ENCODE measurements at regions not wholly inside any gene's neighbourhood (a gene's known extent, or its start where the extent isn't known, plus 50 kb on each side); places are given as distances from the start of the nearest gene placed in this dataset.
A peak's percentile ranks its signal among the peaks of the same experiment; 100 is the strongest.

DNA sequence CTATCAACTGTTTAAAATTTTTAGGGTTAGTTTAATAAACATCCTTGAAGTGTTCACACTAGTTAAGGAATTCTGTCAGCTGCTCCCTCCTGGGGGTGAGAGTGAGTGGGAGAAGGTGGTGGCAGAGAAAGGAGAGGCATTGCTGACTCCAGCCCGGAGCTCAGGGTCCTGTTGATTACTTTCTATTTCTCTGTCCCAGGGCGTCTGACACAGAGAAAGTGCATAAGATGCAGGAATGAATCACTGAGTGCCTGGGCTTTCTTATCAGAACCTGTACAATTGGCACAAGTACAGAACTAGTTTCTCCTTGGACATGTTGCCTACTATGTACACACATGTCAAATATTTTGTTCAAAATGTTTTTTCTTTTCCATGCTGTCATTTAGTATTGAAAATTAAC, 410.8 kb upstream of the COBL start:
- in situ Hi-C loops (cut with HindIII; ENCODE audit: low sequenced_read_pairs) = no loop called here
- DNase-seq (ENCODE audit: low spot score) = no peak

- in situ Hi-C loops (cut with HindIII; ENCODE audit: low sequenced_read_pairs) = no loop called here
- DNase-seq (ENCODE audit: low spot score) = peak; percentile 34
Observed at GRCh38 chr7:51706851-51707250, 390.2 kb upstream of the COBL start.

DNA sequence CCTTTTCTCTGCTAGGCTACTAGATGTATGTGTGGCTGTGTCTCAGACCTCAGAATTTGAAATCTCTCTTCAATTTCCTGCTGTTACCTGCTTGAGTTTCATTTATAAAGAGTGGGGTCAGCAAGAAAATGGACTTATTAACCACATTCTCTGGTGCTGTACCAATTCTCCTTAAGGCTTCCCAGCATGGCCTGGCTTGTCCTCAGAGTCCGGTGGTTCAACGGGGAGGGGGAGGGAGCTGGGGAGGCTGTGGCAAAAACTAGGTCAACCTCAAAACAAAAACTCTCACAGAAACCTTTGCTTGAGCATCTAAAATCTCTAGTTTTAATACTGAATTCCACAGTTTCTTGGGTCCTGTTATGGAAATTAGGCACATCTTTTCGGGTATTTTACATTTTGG, 389.1 kb upstream of the COBL start:
- DNase-seq (ENCODE audit: low spot score) = peak; percentile 71
- in situ Hi-C loops (cut with HindIII; ENCODE audit: low sequenced_read_pairs) = no loop called here

GRCh38 chr7:51702673-51703072, 386.1 kb upstream of the COBL start:
- in situ Hi-C loops (cut with HindIII; ENCODE audit: low sequenced_read_pairs) = no loop called here
- DNase-seq (ENCODE audit: low spot score) = no peak

- no peak for DNase-seq (ENCODE audit: low spot score)
- in situ Hi-C loops (cut with HindIII; ENCODE audit: low sequenced_read_pairs) = no loop called here
Observed at GRCh38 chr7:51701935-51702334, 385.3 kb upstream of the COBL start.

DNA sequence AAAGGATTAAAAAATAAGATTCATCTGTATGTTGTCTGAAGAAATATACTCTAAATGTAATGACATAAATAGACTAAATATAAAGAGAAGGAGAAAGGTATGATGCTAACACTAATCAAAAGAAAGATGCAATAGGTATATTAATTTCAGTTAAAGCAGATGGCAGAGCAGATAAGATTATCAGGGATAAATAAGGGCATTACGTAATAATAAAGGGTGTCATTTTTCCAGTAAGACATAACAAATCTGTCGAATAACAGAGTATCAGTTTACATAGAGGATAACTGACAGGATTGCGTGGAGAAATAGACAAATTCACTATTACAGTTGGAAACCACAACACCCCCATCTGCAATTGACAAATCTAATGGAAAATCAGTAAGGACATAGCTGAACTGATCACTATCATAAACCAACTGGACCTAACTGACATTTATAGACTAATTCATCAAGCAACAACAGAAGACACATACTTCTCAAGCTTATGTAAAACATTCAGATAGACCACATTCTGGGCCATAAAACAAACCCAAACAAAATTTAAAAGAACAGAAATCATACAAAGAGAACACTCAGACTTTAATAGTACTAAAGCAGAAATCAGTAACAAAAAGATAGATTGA, 384.1 kb upstream of the COBL start:
- no peak for DNase-seq (ENCODE audit: low spot score)
- in situ Hi-C loops (cut with HindIII; ENCODE audit: low sequenced_read_pairs) = no loop called here

DNA sequence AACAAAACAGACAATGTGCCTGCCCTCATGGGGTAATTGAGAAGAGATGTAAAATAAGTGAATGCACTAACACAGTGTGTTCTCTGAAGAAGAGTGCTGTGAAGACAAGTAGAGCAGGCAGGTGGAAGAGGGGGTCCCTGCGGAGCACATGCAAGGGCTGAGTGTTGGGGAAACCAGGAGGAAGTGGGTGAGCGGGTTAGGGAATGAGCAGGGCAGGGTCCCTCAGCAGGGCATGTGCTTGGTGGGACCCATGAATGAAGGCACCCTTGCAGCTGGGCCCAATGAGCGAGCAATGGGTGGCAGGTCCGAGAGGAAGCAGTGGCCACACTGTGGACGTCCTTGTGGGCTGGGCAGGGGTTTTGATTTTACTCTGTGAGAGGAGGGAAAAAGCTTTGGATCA, 376.6 kb upstream of the COBL start:
- in situ Hi-C loops (cut with HindIII; ENCODE audit: low sequenced_read_pairs) = no loop called here
- DNase-seq (ENCODE audit: low spot score) = no peak

- no peak for DNase-seq (ENCODE audit: low spot score)
- in situ Hi-C loops (cut with HindIII; ENCODE audit: low sequenced_read_pairs) = no loop called here
Observed at GRCh38 chr7:51689547-51689946, 372.9 kb upstream of the COBL start.

GRCh38 chr7:51685794-51686193, 369.2 kb upstream of the COBL start:
- DNase-seq (ENCODE audit: low spot score) = no peak
- in situ Hi-C loops (cut with HindIII; ENCODE audit: low sequenced_read_pairs) = no loop called here

GRCh38 chr7:51680594-51681399, 364.2 kb upstream of the COBL start:
- no peak for DNase-seq (ENCODE audit: low spot score)
- in situ Hi-C loops (cut with HindIII; ENCODE audit: low sequenced_read_pairs) = no loop called here

GRCh38 chr7:51679358-51679757, 362.7 kb upstream of the COBL start:
- in situ Hi-C loops (cut with HindIII; ENCODE audit: low sequenced_read_pairs) = no loop called here
- no peak for DNase-seq (ENCODE audit: low spot score)

GRCh38 chr7:51666751-51667150, 350.1 kb upstream of the COBL start:
- in situ Hi-C loops (cut with HindIII; ENCODE audit: low sequenced_read_pairs) = no loop called here
- peak; percentile 8 for DNase-seq (ENCODE audit: low spot score)

DNA sequence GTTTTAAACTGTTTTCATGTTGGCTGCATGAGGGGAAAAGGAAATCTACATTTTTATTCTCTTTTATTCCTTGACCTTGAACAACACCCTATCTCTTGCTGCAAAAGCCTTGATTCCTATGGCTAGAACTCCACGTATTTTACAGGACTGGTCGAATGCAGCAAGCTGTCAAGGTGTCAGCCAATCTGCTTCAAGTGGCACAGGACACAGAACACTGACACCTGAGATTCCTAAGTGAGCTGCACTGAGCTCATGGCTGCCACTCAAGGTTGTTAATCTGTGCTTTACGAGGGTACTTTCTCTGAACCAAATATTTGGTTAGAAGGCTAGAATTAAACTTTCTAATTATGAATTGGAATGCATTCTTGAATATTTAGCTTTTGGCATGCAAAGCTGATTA, 349.7 kb upstream of the COBL start:
- DNase-seq (ENCODE audit: low spot score) = no peak
- in situ Hi-C loops (cut with HindIII; ENCODE audit: low sequenced_read_pairs) = no loop called here

GRCh38 chr7:51665045-51665780, 348.6 kb upstream of the COBL start:
- in situ Hi-C loops (cut with HindIII; ENCODE audit: low sequenced_read_pairs) = no loop called here
- no peak for DNase-seq (ENCODE audit: low spot score)

GRCh38 chr7:51660516-51660915, 343.9 kb upstream of the COBL start:
- DNase-seq (ENCODE audit: low spot score) = no peak
- in situ Hi-C loops (cut with HindIII; ENCODE audit: low sequenced_read_pairs) = no loop called here

- in situ Hi-C loops (cut with HindIII; ENCODE audit: low sequenced_read_pairs) = no loop called here
Observed at GRCh38 chr7:51658684-51659083, 342.1 kb upstream of the COBL start.

GRCh38 chr7:51647931-51648351, 331.3 kb upstream of the COBL start:
- DNase-seq (ENCODE audit: low spot score) = peak; percentile 8
- in situ Hi-C loops (cut with HindIII; ENCODE audit: low sequenced_read_pairs) = no loop called here

More at GRCh38 chr7:51658684-51659083, 342.1 kb upstream of the COBL start:
- DNase-seq (ENCODE audit: low spot score) = no peak

GRCh38 chr7:51647486-51647885, 330.9 kb upstream of the COBL start:
- in situ Hi-C loops (cut with HindIII; ENCODE audit: low sequenced_read_pairs) = no loop called here
- no peak for DNase-seq (ENCODE audit: low spot score)

DNA sequence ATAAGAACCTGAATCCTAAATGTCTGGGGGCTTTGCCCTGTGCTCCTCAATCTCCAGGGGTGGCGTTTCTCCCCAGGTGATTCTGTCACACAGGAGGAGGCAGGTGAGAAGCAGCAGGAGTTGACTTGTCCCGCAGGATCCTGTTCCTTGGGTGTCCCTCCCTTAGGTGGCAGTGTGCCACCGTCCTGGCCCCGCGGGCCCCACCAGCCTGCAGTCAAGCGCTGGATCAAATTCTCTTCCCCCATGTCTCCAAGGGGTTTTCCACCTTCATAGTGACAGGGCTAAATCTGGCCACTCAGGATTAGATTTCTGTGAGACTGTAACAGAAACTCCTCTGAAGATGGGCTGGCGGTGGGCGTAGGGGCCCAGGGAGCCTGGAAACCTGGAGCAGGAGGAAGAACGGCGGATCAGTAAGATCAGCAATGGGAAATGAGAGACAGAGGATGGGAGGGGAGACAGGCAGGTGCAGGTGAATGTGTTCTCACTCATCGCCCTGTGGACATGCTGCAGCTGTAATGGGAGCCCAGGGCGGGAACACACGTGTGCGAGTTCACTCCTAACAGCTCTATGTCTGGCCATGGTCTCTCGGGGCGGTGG, 329.2 kb upstream of the COBL start:
- in situ Hi-C loops (cut with HindIII; ENCODE audit: low sequenced_read_pairs) = no loop called here
- DNase-seq (ENCODE audit: low spot score) = no peak

DNA sequence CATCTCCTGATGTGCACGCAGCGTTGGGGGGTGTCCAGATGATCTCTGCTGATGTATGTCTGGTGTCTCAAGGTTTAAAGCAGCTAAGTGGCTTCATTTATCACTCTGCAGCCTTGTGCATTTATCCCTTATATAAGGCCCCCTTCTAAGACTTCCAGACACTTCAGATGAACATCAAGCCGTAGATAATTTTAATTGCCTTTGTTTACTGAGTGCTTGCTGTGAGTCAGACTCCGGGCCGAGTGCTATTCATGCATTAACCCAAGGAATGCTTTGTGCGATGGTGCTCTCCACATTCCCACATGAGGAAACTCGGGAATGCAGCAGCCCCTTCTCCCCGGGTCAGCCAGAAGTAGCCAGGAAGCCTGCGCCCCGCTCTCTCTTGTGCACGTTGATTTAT, 328.6 kb upstream of the COBL start:
- in situ Hi-C loops (cut with HindIII; ENCODE audit: low sequenced_read_pairs) = no loop called here
- no peak for DNase-seq (ENCODE audit: low spot score)
